ENCODE measurements at regions not wholly inside any gene's neighbourhood (a gene's known extent, or its start where the extent isn't known, plus 50 kb on each side); places are given as distances from the start of the nearest gene placed in this dataset.

DNA sequence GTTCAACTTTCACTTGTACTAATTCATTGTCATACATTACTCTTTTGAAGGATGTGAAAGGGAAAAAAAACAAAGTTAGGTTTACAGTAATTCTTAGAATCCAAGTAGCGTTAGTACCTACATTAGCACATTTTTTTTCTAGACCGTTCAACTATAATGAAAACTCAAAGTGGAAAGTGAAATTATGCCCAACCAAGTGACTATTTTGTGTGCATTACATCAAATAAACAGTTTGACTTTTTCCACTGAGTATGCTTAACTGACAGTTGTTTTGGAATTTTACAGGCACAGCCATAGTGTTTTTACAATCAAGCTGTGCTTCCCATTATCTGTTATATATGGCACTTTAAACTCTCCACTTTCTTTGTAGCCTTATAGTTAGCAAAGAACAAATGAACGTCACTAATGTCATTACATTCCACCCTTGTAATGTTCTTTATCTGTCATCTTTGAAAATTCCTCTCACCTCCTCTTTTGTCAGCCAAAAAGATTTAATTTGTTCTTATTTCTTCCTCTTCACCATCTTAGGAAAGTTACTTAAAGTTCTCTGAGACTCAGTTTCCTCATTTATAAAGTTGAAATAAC, 142.3 kb upstream of the SOX2 start:
- Histone ChIP-seq H3K27me3 (no peaks in the 10 kb centered on the region), H3K4me3 (no peak overlapping the region), H3K9me3 (no peaks in the 10 kb centered on the region), H3K27ac (no peak overlapping the region), H3K4me1 (no peaks in the 10 kb centered on the region), H3K36me3 (no peaks in the 10 kb centered on the region)
- TF ChIP-seq POLR2A (IDR thresholded peaks at IDR 0.05) (no peak), POLR2AphosphoS5 (IDR thresholded peaks at IDR 0.05) (no peak)
- TF ChIP-seq, protein P1, sequence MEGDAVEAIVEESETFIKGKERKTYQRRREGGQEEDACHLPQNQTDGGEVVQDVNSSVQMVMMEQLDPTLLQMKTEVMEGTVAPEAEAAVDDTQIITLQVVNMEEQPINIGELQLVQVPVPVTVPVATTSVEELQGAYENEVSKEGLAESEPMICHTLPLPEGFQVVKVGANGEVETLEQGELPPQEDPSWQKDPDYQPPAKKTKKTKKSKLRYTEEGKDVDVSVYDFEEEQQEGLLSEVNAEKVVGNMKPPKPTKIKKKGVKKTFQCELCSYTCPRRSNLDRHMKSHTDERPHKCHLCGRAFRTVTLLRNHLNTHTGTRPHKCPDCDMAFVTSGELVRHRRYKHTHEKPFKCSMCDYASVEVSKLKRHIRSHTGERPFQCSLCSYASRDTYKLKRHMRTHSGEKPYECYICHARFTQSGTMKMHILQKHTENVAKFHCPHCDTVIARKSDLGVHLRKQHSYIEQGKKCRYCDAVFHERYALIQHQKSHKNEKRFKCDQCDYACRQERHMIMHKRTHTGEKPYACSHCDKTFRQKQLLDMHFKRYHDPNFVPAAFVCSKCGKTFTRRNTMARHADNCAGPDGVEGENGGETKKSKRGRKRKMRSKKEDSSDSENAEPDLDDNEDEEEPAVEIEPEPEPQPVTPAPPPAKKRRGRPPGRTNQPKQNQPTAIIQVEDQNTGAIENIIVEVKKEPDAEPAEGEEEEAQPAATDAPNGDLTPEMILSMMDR (IDR thresholded peaks at IDR 0.05) = no peak
- DNase-seq (ENCODE audit: low spot score in 2 of 2) = no peak
- intact Hi-C loops (cut with DNase I; ENCODE audit: low total_unique reads) = no loop called here

DNA sequence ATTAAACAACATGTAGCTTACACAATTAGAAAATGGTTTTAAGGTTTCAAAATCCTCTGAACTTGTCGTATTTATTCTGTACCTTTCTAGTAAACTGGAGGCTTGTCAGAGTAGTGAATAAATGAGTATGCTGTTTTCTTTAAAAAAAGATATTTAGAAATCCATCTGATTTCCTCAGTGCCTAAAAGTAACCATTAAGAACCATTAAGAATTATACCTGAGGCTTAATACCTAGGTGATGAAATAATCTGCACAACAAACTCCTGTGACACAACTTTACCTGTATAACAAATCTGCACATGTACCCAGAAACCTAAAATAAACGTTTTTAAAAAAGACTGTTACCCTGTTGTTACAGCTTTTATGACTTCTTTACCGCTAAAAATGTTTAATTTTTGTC, 143.0 kb upstream of the SOX2 start:
- Histone ChIP-seq H3K27me3 (no peaks in the 10 kb centered on the region), H3K4me3 (no peak overlapping the region), H3K4me1 (no peaks in the 10 kb centered on the region), H3K27ac (no peak overlapping the region), H3K9me3 (no peaks in the 10 kb centered on the region), H3K36me3 (no peaks in the 10 kb centered on the region)
- intact Hi-C loops (cut with DNase I; ENCODE audit: low total_unique reads) = no loop called here
- DNase-seq (ENCODE audit: low spot score in 2 of 2) = no peak
- TF ChIP-seq POLR2A (IDR thresholded peaks at IDR 0.05) (no peak), POLR2AphosphoS5 (IDR thresholded peaks at IDR 0.05) (no peak)
- TF ChIP-seq, protein P1 (IDR thresholded peaks at IDR 0.05) = no peak

DNA sequence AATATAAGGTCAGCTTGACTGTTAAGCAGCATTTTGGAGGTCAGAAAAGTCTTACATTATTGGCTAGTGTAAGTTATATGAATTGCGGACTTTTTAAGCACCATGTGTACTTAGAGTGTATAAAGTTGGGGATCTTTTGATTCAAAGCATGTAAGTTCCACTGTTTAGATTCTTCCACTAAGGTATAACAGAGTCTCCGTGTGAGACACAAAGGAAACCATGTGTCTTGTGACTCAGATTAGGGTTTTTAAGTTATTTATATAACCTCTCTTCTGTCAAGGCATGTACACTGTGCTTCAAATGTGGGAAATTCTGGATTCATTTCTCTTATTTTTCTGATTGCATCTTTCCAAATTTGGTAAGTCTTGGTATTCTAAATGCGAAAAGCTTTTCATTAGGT, 143.5 kb upstream of the SOX2 start:
- H3K36me3 ChIP-seq = no peaks in the 10 kb centered on the region
- H3K9me3 ChIP-seq = no peaks in the 10 kb centered on the region
- no peak for DNase-seq (ENCODE audit: low spot score in 2 of 2)
- H3K27ac ChIP-seq = no peak overlapping the region
- no peaks in the 10 kb centered on the region for H3K27me3 ChIP-seq
- intact Hi-C loops (cut with DNase I; ENCODE audit: low total_unique reads) = no loop called here
- H3K4me1 ChIP-seq = no peaks in the 10 kb centered on the region
- H3K4me3 ChIP-seq = no peak overlapping the region
- TF ChIP-seq POLR2AphosphoS5 (IDR thresholded peaks at IDR 0.05) = no peak
- TF ChIP-seq, protein P1 (IDR thresholded peaks at IDR 0.05) = no peak
- TF ChIP-seq POLR2A (IDR thresholded peaks at IDR 0.05) = no peak

DNA sequence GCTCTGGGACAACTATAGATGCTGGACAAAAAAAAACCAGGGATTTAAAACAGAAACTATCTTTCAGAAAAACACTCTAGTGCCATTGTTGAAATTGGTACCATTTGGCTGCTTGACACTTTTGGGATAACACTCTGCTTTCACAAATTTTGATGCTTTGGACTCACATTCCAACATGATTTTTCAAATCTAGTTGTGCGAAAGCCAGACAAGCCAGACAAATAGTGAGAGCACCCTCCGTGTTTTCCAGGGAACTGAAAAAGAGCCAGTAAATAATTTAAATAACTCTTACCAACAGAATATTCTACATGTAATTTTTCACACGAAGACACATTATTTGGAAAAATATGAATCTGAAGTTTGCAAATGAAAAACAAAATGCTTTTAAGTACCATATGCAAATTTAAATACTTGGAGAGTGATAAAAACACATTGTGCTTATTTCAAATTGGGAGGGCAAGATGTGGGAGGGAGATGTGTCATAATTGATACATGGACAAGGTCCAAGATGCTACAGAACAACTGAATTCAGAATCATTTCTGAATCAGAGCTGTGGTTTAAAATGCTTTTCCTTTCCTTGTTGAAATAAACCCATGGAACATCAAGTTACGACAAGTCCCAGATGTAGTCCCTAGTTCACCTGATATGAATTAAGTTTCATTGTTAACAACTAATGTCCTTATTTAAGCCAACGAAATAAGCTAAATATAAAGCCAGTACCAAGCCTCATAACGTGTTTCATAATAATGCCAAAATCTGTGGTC, 144.2 kb upstream of the SOX2 start:
- Histone ChIP-seq H3K27ac (no peak overlapping the region), H3K36me3 (no peaks in the 10 kb centered on the region), H3K27me3 (no peaks in the 10 kb centered on the region), H3K4me1 (no peaks in the 10 kb centered on the region), H3K4me3 (no peak overlapping the region), H3K9me3 (no peaks in the 10 kb centered on the region)
- no peak for DNase-seq (ENCODE audit: low spot score in 2 of 2)
- no peak for TF ChIP-seq POLR2A (IDR thresholded peaks at IDR 0.05)
- no peak for TF ChIP-seq POLR2AphosphoS5 (IDR thresholded peaks at IDR 0.05)
- TF ChIP-seq, protein P1 (IDR thresholded peaks at IDR 0.05) = no peak
- intact Hi-C loops (cut with DNase I; ENCODE audit: low total_unique reads) = no loop called here

DNA sequence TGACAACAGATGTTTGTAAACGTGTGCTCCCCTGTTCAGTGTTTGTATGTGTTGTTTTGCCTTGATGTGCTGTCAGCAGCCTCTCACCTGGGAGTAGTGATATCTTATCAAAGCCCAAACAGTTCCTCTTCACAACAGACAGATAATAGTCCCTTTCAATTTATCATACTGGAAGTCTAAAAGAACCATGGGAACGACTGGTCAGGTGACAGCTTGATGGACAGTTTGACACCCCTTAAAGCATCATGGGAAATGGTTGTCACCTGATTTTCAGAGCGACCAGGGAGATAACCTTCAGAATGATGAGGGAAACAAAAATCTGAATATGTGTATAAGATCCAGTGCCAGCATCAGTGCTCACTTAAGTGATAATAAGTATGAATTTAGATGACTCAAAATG, 146.3 kb upstream of the SOX2 start:
- intact Hi-C loops (cut with DNase I; ENCODE audit: low total_unique reads) = no loop called here
- H3K36me3 ChIP-seq = no peaks in the 10 kb centered on the region
- no peaks in the 10 kb centered on the region for H3K9me3 ChIP-seq
- H3K27ac ChIP-seq = no peak overlapping the region
- no peak overlapping the region for H3K4me3 ChIP-seq
- no peak for DNase-seq (ENCODE audit: low spot score in 2 of 2)
- TF ChIP-seq, protein P1 (IDR thresholded peaks at IDR 0.05) = no peak
- no peak for TF ChIP-seq POLR2AphosphoS5 (IDR thresholded peaks at IDR 0.05)
- TF ChIP-seq POLR2A (IDR thresholded peaks at IDR 0.05) = no peak
- H3K27me3 ChIP-seq = no peaks in the 10 kb centered on the region
- no peaks in the 10 kb centered on the region for H3K4me1 ChIP-seq
